Gastroesophageal sphincter (tissue), 4 donors: ENCODE measurements at regions not wholly inside any gene's neighbourhood (a gene's known extent, or its start where the extent isn't known, plus 50 kb on each side); places are given as distances from the start of the nearest gene placed in this dataset.
"Not testable (repeated sequence)": the region's sequence is repeated elsewhere in the genome, so short reads cannot be mapped to it uniquely, and the experiment has no call there.

Experiments
- ATAC-seq: fragments of 150-250 bp; one replicate; pipeline ENCODE4 v1.9.1; 2016; ENCODE audit warnings: mild to moderate bottlenecking, moderate library complexity
- H3K27ac ChIP-seq, 4 donors: fragments of 200-600 bp; sonication (generic) in 3 of 4; 1 replicate in 3 of 4; 2 replicates in 1 of 4; pipeline ENCODE4 v1.5.1; 2016 to 2019
- H3K27me3 ChIP-seq: fragments of 200-600 bp; sonication (generic); one replicate; pipeline ENCODE4 v1.5.1; 2019
- H3K36me3 ChIP-seq, 2 donors: fragments of 200-600 bp; sonication (generic); one replicate each; pipeline ENCODE4 v1.5.1; 2019; ENCODE audit warnings: control low read depth in 1 of 2
- H3K4me1 ChIP-seq, 3 donors: fragments of 200-600 bp; sonication (generic); 1 replicate in 2 of 3; 2 replicates in 1 of 3; pipeline ENCODE4 v1.5.1; 2016 to 2019; ENCODE audit warnings: control low read depth in 2 of 3
- H3K4me3 ChIP-seq, 2 donors: fragments of 200-600 bp; sonication (generic); one replicate each; pipeline ENCODE4 v1.5.1; 2019; ENCODE audit warnings: mild to moderate bottlenecking in 1 of 2, moderate library complexity in 1 of 2
- H3K9me3 ChIP-seq, 3 donors: fragments of 200-600 bp; sonication (generic); one replicate each; pipeline ENCODE4 v1.5.1; 2017 to 2019; ENCODE audit warnings: control low read depth in 2 of 3
- EP300 ChIP-seq: sonication (generic); formaldehyde crosslinking; IDR thresholded peaks from one replicate; pipeline ENCODE4 v1.6.1; 2017; ENCODE audit warnings: antibody characterized with exemption, mild to moderate bottlenecking
- POLR2A ChIP-seq, 2 donors: fragments of 450-650 bp; IDR thresholded peaks; one replicate each; pipeline ENCODE4 v1.6.1; 2017; ENCODE audit warnings: antibody characterized with exemption in 2 of 2, mild to moderate bottlenecking in 2 of 2, moderate library complexity in 1 of 2
- POLR2AphosphoS5 ChIP-seq: sonication (generic); formaldehyde crosslinking; IDR thresholded peaks from one replicate; pipeline ENCODE4 v1.6.1; 2017; ENCODE audit warnings: antibody characterized with exemption
- WGBS, 2 donors: methylation state at CpG; one replicate each; pipeline ENCODE4 v1.1.5; 2018; ENCODE audit warnings: low coverage in 1 of 2; 5-methylcytosine and 5-hydroxymethylcytosine counted together
- TF ChIP-seq, protein P1 (sequence below), 4 experiments: fragments of 200-600 bp in 2 of 4; fragments of 450-650 bp in 2 of 4; sonication (generic) in 1 of 4; IDR thresholded peaks; one replicate each; pipeline ENCODE4 v1.5.1; 2017 to 2019; ENCODE audit warnings: antibody characterized with exemption in 4 of 4, mild to moderate bottlenecking in 2 of 4, moderate library complexity in 2 of 4

- 28 to 74% methylated on average over 2 to 4 of the region's 4 CpGs for WGBS, 2 donors
- TF ChIP-seq POLR2AphosphoS5, result no peak
- TF ChIP-seq EP300, result no peak
- TF ChIP-seq POLR2A (IDR thresholded peaks at IDR 0.05), result no peak
- TF ChIP-seq, protein P1, sequence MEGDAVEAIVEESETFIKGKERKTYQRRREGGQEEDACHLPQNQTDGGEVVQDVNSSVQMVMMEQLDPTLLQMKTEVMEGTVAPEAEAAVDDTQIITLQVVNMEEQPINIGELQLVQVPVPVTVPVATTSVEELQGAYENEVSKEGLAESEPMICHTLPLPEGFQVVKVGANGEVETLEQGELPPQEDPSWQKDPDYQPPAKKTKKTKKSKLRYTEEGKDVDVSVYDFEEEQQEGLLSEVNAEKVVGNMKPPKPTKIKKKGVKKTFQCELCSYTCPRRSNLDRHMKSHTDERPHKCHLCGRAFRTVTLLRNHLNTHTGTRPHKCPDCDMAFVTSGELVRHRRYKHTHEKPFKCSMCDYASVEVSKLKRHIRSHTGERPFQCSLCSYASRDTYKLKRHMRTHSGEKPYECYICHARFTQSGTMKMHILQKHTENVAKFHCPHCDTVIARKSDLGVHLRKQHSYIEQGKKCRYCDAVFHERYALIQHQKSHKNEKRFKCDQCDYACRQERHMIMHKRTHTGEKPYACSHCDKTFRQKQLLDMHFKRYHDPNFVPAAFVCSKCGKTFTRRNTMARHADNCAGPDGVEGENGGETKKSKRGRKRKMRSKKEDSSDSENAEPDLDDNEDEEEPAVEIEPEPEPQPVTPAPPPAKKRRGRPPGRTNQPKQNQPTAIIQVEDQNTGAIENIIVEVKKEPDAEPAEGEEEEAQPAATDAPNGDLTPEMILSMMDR (IDR thresholded peaks at IDR 0.05), result no peak
- H3K4me1 ChIP-seq, result peaks cover 0 to 13% (median 0%) of the 10 kb centered on the region in 3 donors
- ATAC-seq, result no peak
- H3K36me3 ChIP-seq, result no peaks in the 10 kb centered on the region
- no peak overlapping the region for H3K4me3 ChIP-seq
- H3K27ac ChIP-seq, result no peak overlapping the region
- no peaks in the 10 kb centered on the region for H3K9me3 ChIP-seq
- no peaks in the 10 kb centered on the region for H3K27me3 ChIP-seq
Observed at GRCh38 chr17:68760141-68760475, 158.9 kb upstream of the FAM20A start.

- Histone ChIP-seq H3K27ac (peak overlapping the region; percentile 10 to 72 (median 46)), H3K36me3 (no peaks in the 10 kb centered on the region), H3K4me1 (peaks cover 0 to 13% (median 0%) of the 10 kb centered on the region in 3 donors), H3K9me3 (no peaks in the 10 kb centered on the region), H3K4me3 (peak overlapping the region; percentile 19 to 29), H3K27me3 (no peaks in the 10 kb centered on the region)
- WGBS, 2 donors, result 6 to 16% methylated on average over 4 to 9 of the region's 12 CpGs
- TF ChIP-seq POLR2A (IDR thresholded peaks at IDR 0.05) (no peak), POLR2AphosphoS5 (peak; percentile 48), EP300 (no peak)
- TF ChIP-seq, protein P1 (IDR thresholded peaks at IDR 0.05), result peak; percentile 44 to 87 (median 86)
- ATAC-seq, result peak; percentile 95
Observed at GRCh38 chr17:68759343-68760140, 158.4 kb upstream of the FAM20A start.

DNA sequence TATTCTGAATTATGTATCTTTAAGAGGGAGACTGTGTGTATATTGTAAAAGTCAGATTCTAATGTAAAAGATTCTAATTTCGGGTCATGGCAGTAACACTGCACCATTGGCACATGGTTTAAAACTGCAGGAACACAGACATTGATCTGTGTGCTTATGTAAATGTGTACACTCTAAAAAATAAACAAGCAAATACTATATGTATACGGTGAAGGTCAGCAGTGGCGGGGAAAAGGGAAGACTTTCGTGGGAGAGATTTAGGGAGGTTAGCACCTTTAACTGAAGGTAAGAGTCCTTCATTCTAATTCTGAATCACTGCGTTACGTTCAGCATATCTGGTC is 157.8 kb upstream of the FAM20A start:
- 74 to 86% methylated on average over 5 to 6 of the region's 6 CpGs for WGBS, 2 donors
- Histone ChIP-seq H3K27me3 (no peaks in the 10 kb centered on the region), H3K9me3 (no peaks in the 10 kb centered on the region), H3K27ac (peak overlapping the region in 3 of 4 donors; percentile 29 to 72 (median 63)), H3K4me1 (peaks cover 0 to 13% (median 0%) of the 10 kb centered on the region in 3 donors), H3K36me3 (no peaks in the 10 kb centered on the region), H3K4me3 (no peak overlapping the region)
- TF ChIP-seq EP300 (no peak), POLR2A (IDR thresholded peaks at IDR 0.05) (no peak), POLR2AphosphoS5 (no peak)
- TF ChIP-seq, protein P1 (IDR thresholded peaks at IDR 0.05), result no peak
- no peak for ATAC-seq

DNA sequence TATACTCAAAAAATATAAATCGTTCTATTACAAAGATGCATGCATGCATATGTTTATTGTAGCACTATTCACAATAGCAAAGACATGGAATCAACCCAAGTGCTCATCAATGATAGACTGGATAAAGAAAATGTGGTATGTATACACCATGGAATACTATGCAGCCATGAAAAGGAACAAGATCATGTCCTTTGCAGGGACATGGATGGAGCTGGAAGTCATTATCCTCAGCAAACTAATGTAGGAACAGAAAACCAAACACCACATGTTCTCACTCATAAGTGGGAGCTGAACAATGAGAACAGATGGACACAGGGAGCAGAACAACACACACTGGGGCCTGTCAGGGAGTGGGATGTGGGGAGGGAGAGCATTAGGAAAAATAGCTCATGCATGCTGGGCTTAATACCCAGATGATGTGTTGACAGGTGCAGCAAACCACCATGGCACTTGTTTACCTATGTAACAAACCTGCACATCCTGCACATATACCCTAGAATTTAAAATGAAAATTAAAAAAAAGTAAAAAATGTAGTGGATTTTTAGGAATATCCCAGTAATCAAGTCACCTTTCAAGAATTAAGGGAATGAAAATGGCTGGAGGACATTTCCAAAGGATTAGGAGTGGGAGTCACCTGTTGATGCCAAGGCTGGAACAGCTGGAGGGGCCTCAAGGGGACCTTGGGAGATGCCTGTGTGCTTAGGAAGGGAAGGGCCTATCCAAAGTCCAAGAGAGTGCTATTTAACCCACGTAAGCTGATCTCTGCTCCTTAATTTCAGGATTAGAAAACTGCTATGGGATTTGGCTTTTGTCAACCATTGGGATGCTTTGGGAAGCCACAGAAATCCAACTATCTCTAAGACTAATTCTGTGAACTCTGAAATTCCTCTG is 156.9 kb upstream of the FAM20A start:
- not testable (repeated sequence) for ATAC-seq, H3K27ac ChIP-seq

DNA sequence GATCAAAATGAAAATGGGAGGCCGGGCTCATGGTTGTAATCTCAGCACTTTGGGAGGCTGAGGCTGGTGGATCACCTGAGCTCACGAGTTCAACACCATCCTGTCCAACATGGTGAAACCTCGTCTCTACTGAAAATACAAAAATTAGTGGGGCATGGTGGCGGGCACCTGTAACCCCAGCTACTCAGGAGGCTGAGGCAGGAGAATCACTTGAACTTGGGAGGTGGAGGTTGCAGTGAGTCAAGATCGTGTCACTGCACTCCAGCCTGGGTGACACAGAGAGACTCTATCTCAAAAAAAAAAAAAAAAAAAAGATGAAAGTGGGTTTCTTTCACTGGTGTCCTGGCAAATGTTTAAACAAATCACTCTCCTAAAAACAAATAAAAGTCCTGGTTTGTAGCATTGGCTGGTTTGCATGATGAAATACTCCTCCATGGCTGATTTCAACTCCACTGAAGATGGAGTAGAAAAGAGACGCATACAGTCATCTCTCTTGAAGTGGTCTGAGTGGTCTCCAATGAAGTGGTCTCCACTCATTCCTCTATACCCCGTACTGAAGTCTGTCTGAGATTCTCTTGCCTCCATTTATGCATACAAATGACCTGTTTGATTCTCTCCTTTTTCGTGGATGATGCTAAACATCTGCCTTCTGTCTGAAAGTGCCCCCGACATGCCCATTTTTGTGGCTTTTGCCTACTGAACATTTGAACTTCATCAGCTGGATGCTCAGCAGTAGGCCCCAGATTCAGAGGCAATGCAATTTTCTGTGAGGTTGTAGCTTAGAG is 153.0 kb upstream of the FAM20A start:
- H3K27ac ChIP-seq, result no peak overlapping the region
- no peak overlapping the region for H3K4me3 ChIP-seq
- 72 to 91% methylated on average over 5 to 6 of the region's 9 CpGs for WGBS, 2 donors
- H3K4me1 ChIP-seq, result peaks cover 0 to 2% (median 0%) of the 10 kb centered on the region in 3 donors
- ATAC-seq, result no peak
- no peaks in the 10 kb centered on the region for H3K36me3 ChIP-seq
- H3K9me3 ChIP-seq, result no peaks in the 10 kb centered on the region
- H3K27me3 ChIP-seq, result no peaks in the 10 kb centered on the region
- TF ChIP-seq, protein P1 (IDR thresholded peaks at IDR 0.05), result no peak
- no peak for TF ChIP-seq POLR2A (IDR thresholded peaks at IDR 0.05)
- no peak for TF ChIP-seq POLR2AphosphoS5

More for the DNA sequence above, 156.9 kb upstream of the FAM20A start:
- H3K4me3 ChIP-seq, H3K9me3 ChIP-seq, H3K27me3 ChIP-seq, H3K36me3 ChIP-seq: not testable (repeated sequence)
- 100% methylated on average over 1 to 2 of the region's 2 CpGs for WGBS, 2 donors
- H3K4me1 ChIP-seq, result peaks cover 0 to 13% (median 0%) of the 10 kb centered on the region in 3 donors
